ENCODE measurements at regions not wholly inside any gene's neighbourhood (a gene's known extent, or its start where the extent isn't known, plus 50 kb on each side); places are given as distances from the start of the nearest gene placed in this dataset.

GRCh38 chr1:90100566-90100965 lies 105.7 kb downstream of the ZNF326 start:
- FAIRE-seq (no peak), DNase-seq (ENCODE audit: insufficient read length, low spot score) (no peak)

- FAIRE-seq, result no peak
- DNase-seq (ENCODE audit: insufficient read length, low spot score), result no peak
Measured at GRCh38 chr1:90092441-90092840, 97.5 kb downstream of the ZNF326 start.
